ENCODE measurements at regions not wholly inside any gene's neighbourhood (a gene's known extent, or its start where the extent isn't known, plus 50 kb on each side); places are given as distances from the start of the nearest gene placed in this dataset.

GRCh38 chr4:66489783-66490452 is 819.6 kb upstream of the EPHA5 start:
- DNase-seq (ENCODE audit: low read depth in 2 of 2), result peak; percentile 4 to 92
- no peak overlapping the region for H3K27ac ChIP-seq (ENCODE audit: insufficient read depth, low read length)

GRCh38 chr4:66489370-66489769 is 819.1 kb upstream of the EPHA5 start:
- Histone ChIP-seq H3K36me3 (ENCODE audit: control insufficient read depth, insufficient read depth, low read length) (no peaks in the 10 kb centered on the region), H4K20me1 (ENCODE audit: control insufficient read depth, extremely low read depth, insufficient read depth, low read length) (no peaks in the 10 kb centered on the region), H2AFZ (ENCODE audit: low read length) (no peak overlapping the region), H3K4me2 (ENCODE audit: extremely low read depth, insufficient read depth, low read length) (no peak overlapping the region), H3K79me2 (ENCODE audit: control insufficient read depth, insufficient read depth, low read length) (no peaks in the 10 kb centered on the region), H3K4me1 (ENCODE audit: control insufficient read depth, extremely low read depth, insufficient read depth, low read length) (no peaks in the 10 kb centered on the region), H3K27me3 (ENCODE audit: control insufficient read depth, insufficient read depth, low read length) (no peaks in the 10 kb centered on the region), H3K27ac (ENCODE audit: insufficient read depth, low read length) (no peak overlapping the region), H3K9me3 (ENCODE audit: control insufficient read depth, insufficient read depth, low read depth, low read length) (no peaks in the 10 kb centered on the region), H3K4me3 (replicated peaks in 1 of 4; ENCODE audit: control extremely low read depth in 1 of 4, insufficient read depth in 1 of 4, low read depth in 3 of 4, low read length in 4 of 4) (no peak overlapping the region), H3K9ac (ENCODE audit: insufficient read depth, low read length) (no peak overlapping the region)
- no peak for TF ChIP-seq EZH2 (IDR thresholded peaks at IDR 0.05; ENCODE audit: low read length, missing control alignments)
- TF ChIP-seq CTCF (conservative IDR thresholded peaks at IDR 0.05 in 1 of 2, IDR thresholded peaks at IDR 0.05 in 1 of 2; ENCODE audit: low read depth in 1 of 2, low read length in 2 of 2), result no peak
- no peak for DNase-seq (ENCODE audit: low read depth in 2 of 2)

More at GRCh38 chr4:66489783-66490452, 819.6 kb upstream of the EPHA5 start:
- Histone ChIP-seq H3K79me2 (ENCODE audit: control insufficient read depth, insufficient read depth, low read length) (no peaks in the 10 kb centered on the region), H3K4me3 (replicated peaks in 1 of 4; ENCODE audit: control extremely low read depth in 1 of 4, insufficient read depth in 1 of 4, low read depth in 3 of 4, low read length in 4 of 4) (no peak overlapping the region), H3K4me1 (ENCODE audit: control insufficient read depth, extremely low read depth, insufficient read depth, low read length) (no peaks in the 10 kb centered on the region), H3K27me3 (ENCODE audit: control insufficient read depth, insufficient read depth, low read length) (no peaks in the 10 kb centered on the region), H3K9ac (ENCODE audit: insufficient read depth, low read length) (no peak overlapping the region), H3K9me3 (ENCODE audit: control insufficient read depth, insufficient read depth, low read depth, low read length) (no peaks in the 10 kb centered on the region), H3K4me2 (ENCODE audit: extremely low read depth, insufficient read depth, low read length) (no peak overlapping the region), H4K20me1 (ENCODE audit: control insufficient read depth, extremely low read depth, insufficient read depth, low read length) (no peaks in the 10 kb centered on the region), H2AFZ (ENCODE audit: low read length) (no peak overlapping the region), H3K36me3 (ENCODE audit: control insufficient read depth, insufficient read depth, low read length) (no peaks in the 10 kb centered on the region)
- TF ChIP-seq EZH2 (IDR thresholded peaks at IDR 0.05; ENCODE audit: low read length, missing control alignments), result no peak

GRCh38 chr4:66486068-66486467 is 815.8 kb upstream of the EPHA5 start:
- H2AFZ ChIP-seq (ENCODE audit: low read length), result no peak overlapping the region
- no peaks in the 10 kb centered on the region for H3K79me2 ChIP-seq (ENCODE audit: control insufficient read depth, insufficient read depth, low read length)
- H3K27me3 ChIP-seq (ENCODE audit: control insufficient read depth, insufficient read depth, low read length), result no peaks in the 10 kb centered on the region
- H3K4me1 ChIP-seq (ENCODE audit: control insufficient read depth, extremely low read depth, insufficient read depth, low read length), result no peaks in the 10 kb centered on the region
- H3K4me2 ChIP-seq (ENCODE audit: extremely low read depth, insufficient read depth, low read length), result no peak overlapping the region
- no peak overlapping the region for H3K27ac ChIP-seq (ENCODE audit: insufficient read depth, low read length)
- TF ChIP-seq CTCF (conservative IDR thresholded peaks at IDR 0.05 in 1 of 2, IDR thresholded peaks at IDR 0.05 in 1 of 2; ENCODE audit: low read depth in 1 of 2, low read length in 2 of 2) (no peak), EZH2 (IDR thresholded peaks at IDR 0.05; ENCODE audit: low read length, missing control alignments) (no peak)
- H3K9ac ChIP-seq (ENCODE audit: insufficient read depth, low read length), result no peak overlapping the region
- H3K9me3 ChIP-seq (ENCODE audit: control insufficient read depth, insufficient read depth, low read depth, low read length), result no peaks in the 10 kb centered on the region
- DNase-seq (ENCODE audit: low read depth in 2 of 2), result no peak
- no peaks in the 10 kb centered on the region for H4K20me1 ChIP-seq (ENCODE audit: control insufficient read depth, extremely low read depth, insufficient read depth, low read length)
- H3K4me3 ChIP-seq (replicated peaks in 1 of 4; ENCODE audit: control extremely low read depth in 1 of 4, insufficient read depth in 1 of 4, low read depth in 3 of 4, low read length in 4 of 4), result no peak overlapping the region
- H3K36me3 ChIP-seq (ENCODE audit: control insufficient read depth, insufficient read depth, low read length), result no peaks in the 10 kb centered on the region
